Neural progenitor cell (in vitro differentiated cells): ENCODE measurements at regions not wholly inside any gene's neighbourhood (a gene's known extent, or its start where the extent isn't known, plus 50 kb on each side); places are given as distances from the start of the nearest gene placed in this dataset.

ENCODE experiments used
- EZH2 ChIP-seq: fragments of 200-600 bp; sonication (generic); IDR thresholded peaks from 2 replicates; pipeline ENCODE4 v1.6.1; 2017; ENCODE audit warnings: antibody characterized with exemption, mild to moderate bottlenecking, moderate library complexity
- EZH2phosphoT487 ChIP-seq: fragments of 200-600 bp; sonication (generic); IDR thresholded peaks from 2 replicates; pipeline ENCODE4 v1.6.1; 2017; ENCODE audit warnings: antibody characterized with exemption
- TF ChIP-seq, protein P1 (sequence below): fragments of 200-600 bp; sonication (generic); IDR thresholded peaks from 2 replicates; pipeline ENCODE4 v1.5.1; 2017; ENCODE audit warnings: antibody characterized with exemption, mild to moderate bottlenecking

DNA sequence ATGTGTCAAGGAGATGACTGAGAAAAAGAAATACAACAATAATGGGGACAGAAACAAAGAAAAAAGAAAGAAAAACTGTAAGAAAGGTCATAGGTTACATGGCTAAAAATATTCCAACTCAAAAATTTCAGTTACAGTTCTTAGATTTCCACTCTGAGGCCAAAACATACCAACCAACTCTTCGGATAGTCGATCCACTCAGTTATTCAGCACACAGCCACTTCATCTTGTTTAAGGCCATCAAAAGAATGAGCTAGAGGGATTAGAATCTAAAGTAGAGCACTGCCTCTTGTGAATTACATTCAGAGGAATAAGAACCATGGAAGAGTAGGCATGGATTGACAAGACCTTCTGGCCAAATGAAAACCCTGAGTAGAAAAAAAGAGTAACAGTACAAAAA, 277.0 kb downstream of the MRPL39 start:
- TF ChIP-seq, protein P1, sequence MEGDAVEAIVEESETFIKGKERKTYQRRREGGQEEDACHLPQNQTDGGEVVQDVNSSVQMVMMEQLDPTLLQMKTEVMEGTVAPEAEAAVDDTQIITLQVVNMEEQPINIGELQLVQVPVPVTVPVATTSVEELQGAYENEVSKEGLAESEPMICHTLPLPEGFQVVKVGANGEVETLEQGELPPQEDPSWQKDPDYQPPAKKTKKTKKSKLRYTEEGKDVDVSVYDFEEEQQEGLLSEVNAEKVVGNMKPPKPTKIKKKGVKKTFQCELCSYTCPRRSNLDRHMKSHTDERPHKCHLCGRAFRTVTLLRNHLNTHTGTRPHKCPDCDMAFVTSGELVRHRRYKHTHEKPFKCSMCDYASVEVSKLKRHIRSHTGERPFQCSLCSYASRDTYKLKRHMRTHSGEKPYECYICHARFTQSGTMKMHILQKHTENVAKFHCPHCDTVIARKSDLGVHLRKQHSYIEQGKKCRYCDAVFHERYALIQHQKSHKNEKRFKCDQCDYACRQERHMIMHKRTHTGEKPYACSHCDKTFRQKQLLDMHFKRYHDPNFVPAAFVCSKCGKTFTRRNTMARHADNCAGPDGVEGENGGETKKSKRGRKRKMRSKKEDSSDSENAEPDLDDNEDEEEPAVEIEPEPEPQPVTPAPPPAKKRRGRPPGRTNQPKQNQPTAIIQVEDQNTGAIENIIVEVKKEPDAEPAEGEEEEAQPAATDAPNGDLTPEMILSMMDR, result no peak
- TF ChIP-seq EZH2phosphoT487 (no peak), EZH2 (no peak)
